GM10266 (cell line): ENCODE measurements at regions not wholly inside any gene's neighbourhood (a gene's known extent, or its start where the extent isn't known, plus 50 kb on each side); places are given as distances from the start of the nearest gene placed in this dataset.

ENCODE experiments used
- DNase-seq: peaks from one replicate; pipeline ENCODE4 v3.0.0; 2012; ENCODE audit errors: extremely low spot score
- TF ChIP-seq, protein P1 (sequence below): IDR thresholded peaks from 2 replicates; pipeline ENCODE4 v1.5.1; 2012; ENCODE audit warnings: mild to moderate bottlenecking, low read depth; ENCODE audit not compliant: control insufficient read depth, insufficient read depth; ENCODE audit errors: missing control alignments

DNA sequence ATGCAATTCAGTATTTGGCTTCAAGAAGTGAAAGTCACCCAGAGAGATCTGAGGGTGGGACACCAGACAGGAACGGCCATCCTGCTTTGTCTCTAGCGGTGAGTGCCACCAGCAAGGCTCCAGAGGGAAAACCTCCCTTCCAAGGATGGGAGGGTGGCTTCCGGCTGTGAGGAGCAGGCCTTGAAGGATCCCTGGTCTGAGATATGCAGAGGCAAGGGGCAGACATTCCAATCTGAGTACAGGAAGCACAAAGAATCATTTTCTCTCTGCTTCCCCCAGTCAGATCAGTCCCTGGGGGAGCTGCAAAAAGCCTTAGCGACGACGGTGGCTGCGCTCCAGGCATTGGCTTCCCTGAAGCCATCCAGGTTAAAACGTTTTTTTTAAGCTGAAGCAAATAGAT lies 167.4 kb downstream of the TEX36 start:
- TF ChIP-seq, protein P1, sequence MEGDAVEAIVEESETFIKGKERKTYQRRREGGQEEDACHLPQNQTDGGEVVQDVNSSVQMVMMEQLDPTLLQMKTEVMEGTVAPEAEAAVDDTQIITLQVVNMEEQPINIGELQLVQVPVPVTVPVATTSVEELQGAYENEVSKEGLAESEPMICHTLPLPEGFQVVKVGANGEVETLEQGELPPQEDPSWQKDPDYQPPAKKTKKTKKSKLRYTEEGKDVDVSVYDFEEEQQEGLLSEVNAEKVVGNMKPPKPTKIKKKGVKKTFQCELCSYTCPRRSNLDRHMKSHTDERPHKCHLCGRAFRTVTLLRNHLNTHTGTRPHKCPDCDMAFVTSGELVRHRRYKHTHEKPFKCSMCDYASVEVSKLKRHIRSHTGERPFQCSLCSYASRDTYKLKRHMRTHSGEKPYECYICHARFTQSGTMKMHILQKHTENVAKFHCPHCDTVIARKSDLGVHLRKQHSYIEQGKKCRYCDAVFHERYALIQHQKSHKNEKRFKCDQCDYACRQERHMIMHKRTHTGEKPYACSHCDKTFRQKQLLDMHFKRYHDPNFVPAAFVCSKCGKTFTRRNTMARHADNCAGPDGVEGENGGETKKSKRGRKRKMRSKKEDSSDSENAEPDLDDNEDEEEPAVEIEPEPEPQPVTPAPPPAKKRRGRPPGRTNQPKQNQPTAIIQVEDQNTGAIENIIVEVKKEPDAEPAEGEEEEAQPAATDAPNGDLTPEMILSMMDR: no peak
- DNase-seq: no peak

DNA sequence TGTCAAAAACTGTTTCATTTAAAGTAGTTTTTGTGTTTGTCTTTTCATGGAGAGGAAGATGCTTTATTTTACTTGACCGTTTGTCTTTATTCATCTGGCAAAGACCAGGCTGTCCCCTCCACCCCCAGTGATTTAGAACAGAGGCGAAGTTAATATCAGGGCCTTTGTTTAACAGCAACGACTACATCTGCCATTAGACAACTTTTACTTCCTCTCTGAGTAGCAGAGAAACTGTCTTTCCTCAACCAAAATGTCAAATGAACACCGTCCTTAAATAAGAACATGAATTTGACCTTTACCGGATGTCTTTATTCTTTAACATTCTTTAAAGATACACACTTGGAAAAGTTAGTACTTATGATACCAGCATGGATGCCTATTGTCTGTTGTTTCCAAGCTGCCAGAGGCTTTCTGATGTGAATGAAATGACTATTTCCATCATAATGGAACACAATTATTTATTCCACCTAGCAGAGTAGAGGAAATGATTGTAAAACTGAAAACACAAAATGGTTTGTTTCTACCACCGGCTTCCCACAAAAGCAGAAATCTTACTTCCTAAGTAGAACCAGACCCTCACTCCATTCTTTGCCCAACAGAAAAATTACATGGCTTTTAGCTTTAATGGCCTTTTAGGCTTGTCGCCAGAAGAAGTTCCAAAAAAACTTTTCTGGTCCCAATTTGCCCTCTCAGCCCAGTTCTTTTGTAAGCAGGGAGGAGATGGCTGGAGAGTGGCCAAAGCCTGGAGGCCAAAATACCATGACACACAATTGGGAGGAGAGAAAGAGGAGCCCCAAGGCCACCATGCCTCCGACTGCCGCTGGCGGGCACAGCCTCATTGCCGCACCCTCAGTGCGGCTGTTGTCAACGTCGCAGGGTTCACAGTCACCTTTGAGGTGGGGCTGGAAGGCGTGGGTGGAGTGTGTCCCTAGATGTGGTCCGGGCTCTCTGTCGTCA lies 168.5 kb downstream of the TEX36 start:
- TF ChIP-seq, protein P1: no peak
- no peak for DNase-seq

DNA sequence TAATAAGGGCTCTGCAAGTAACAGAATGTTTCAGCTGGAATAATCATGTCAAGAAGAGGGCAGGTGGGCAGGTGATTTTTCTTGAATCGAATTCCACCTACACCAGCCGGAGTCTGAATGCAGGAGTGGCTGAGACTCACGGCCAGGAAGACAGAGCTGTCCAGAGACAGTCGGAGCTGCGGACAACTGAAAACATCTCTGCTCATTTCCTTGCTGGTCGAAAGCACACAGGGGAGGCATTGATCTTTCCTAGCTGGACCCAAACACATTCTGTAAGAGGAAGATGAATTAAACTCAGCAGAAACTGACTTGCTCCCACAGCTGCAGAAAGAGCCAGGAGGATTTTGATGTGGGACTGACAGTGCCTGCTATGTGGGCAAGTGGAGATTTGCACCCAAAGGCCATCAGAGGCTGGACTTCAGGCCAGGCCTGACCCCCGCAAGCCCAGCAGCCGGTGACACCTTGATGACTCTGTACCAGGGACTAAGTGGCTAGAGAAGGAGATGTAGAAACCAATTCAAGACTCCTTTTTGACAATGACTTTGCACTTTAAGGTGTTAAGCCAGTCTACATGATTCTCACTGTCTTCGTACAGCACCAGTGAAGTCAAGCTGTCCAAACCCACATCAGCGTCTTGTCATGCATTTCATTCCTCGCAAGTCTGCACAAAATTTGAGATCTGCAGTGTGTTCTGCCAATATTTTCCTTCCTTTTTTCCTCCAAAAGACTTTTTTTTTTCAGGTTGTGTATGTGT lies 169.4 kb downstream of the TEX36 start:
- TF ChIP-seq, protein P1: no peak
- DNase-seq: no peak

DNA sequence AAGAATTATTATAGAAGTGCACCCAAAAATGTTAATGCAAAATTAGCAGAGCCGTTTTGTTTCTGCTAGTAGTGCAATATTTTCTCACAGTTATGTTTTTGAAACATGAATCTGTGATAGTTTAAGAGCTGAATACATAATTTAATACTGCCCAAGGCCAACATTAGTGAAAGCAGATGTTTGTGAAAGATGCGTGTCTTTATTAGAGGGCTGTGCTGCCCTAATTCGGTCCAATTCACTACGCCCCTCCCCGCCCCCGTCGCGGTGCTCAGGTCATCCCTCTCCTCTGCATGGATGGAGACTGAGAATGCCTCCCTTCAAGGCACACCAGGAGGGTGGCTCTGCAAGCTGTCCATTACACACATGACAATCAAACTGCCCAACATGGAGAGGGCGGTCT lies 172.0 kb downstream of the TEX36 start:
- TF ChIP-seq, protein P1: no peak
- DNase-seq: no peak

DNA sequence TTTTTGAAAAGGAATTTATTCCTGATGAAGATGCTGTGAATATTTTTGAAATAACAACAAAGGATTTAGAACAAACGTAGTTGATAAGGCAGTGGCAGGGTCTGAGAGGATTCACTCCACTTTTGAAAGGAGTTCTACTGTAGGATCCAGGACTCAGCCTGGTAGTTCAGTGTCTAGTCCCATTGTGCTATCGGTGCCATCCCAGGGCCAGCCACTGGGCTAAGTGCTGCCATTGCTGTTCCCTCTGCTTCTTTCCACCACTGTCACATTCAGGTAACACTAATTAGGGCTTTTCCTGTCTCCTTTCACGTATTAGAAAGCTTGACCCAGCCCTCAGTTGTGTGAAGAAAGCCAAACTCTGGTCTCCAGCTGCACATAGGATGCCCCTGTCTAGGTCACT lies 177.3 kb downstream of the TEX36 start:
- no peak for DNase-seq
- TF ChIP-seq, protein P1: no peak

DNA sequence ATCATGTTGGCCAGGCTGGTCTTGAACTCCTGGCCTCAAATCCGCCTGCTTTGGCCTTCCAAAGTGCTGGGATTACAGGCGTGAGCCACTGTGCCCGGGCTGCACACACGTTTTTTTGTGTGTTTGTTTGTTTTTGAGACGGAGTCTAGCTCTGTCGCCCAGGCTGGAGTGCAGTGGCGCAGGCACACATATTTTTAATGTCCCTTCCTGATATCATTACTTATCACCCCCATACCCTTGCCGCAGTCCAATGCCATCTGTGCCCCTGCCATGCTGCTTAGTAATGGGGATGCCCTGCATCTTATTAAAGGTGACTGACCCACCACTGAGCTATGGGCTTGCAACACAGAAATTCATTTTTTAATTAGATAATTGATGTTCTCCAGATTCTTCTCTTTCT lies 180.7 kb downstream of the TEX36 start:
- TF ChIP-seq, protein P1: no peak
- no peak for DNase-seq
